OCI-LY3 (cell line): ENCODE measurements at regions not wholly inside any gene's neighbourhood (a gene's known extent, or its start where the extent isn't known, plus 50 kb on each side); places are given as distances from the start of the nearest gene placed in this dataset.

Source experiments
- CTCF ChIP-seq: fragments of 200-600, 300-600 bp; sonication (generic); IDR thresholded peaks from 2 replicates; pipeline ENCODE4 v1.5.1; 2014; ENCODE audit warnings: antibody characterized with exemption, low read length, low read depth
- EZH2phosphoT487 ChIP-seq: fragments of 200-600 bp; shearing (Covaris generic); IDR thresholded peaks from 2 replicates; pipeline ENCODE4 v1.6.1; 2018; ENCODE audit warnings: antibody characterized with exemption, mixed run types, low read depth

- no peak for TF ChIP-seq CTCF
- TF ChIP-seq EZH2phosphoT487, result no peak
Observed at GRCh38 chr5:90289837-90290236, 119.7 kb downstream of the CETN3 start.
